ENCODE measurements at regions not wholly inside any gene's neighbourhood (a gene's known extent, or its start where the extent isn't known, plus 50 kb on each side); places are given as distances from the start of the nearest gene placed in this dataset.

DNA sequence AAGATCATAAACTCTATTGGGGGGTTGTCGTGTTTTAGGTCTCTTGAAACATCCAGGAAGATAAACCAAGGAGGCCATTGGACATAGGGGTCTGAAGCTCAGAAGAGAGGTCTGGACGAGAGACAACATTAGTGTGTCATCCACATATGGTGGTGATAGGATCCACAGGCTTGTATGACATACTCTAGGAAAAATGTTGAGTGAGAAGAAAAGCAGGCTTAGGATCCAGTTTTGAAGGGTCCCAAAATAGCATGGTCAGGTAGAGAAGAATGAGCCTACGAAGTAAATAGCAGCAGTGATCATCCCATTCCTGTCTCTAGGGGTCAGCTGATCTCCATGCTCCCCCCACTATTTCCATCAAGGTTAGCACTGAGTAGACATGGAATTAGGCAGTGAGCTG, 166.8 kb downstream of the ANKRD30B start:
- Histone ChIP-seq H3K4me3 (ENCODE audit: low read depth, low read length) (no peak overlapping the region), H3K36me3 (ENCODE audit: control insufficient read depth, insufficient read depth, low read length) (no peaks in the 10 kb centered on the region), H3K27me3 (ENCODE audit: control insufficient read depth, insufficient read depth, low read length) (no peaks in the 10 kb centered on the region)
- no peak for DNase-seq (ENCODE audit: low read depth)
- TF ChIP-seq, protein P1, sequence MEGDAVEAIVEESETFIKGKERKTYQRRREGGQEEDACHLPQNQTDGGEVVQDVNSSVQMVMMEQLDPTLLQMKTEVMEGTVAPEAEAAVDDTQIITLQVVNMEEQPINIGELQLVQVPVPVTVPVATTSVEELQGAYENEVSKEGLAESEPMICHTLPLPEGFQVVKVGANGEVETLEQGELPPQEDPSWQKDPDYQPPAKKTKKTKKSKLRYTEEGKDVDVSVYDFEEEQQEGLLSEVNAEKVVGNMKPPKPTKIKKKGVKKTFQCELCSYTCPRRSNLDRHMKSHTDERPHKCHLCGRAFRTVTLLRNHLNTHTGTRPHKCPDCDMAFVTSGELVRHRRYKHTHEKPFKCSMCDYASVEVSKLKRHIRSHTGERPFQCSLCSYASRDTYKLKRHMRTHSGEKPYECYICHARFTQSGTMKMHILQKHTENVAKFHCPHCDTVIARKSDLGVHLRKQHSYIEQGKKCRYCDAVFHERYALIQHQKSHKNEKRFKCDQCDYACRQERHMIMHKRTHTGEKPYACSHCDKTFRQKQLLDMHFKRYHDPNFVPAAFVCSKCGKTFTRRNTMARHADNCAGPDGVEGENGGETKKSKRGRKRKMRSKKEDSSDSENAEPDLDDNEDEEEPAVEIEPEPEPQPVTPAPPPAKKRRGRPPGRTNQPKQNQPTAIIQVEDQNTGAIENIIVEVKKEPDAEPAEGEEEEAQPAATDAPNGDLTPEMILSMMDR (IDR thresholded peaks at IDR 0.05; ENCODE audit: insufficient read depth, low read length, poor library complexity, severe bottlenecking): no peak

DNA sequence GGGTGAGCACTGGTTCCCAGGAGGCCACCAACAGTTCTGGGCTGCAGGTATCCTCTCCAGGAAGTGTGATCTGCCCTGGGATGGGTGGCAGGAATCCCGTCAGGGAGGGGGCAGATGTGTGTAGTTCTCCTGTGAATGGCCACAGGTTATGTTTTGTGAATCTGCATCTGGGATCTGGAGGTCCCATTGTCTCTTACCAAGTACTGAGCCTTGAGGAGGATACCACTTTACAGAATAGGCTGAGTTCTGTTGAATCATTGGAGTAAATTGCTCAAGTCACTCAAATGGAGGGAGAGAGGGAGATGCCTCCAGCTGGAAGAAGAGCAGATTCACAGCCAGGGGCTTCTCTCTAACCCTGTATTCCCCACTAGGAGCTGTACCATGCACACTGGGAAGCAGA, 168.2 kb downstream of the ANKRD30B start:
- no peak overlapping the region for H3K4me3 ChIP-seq (ENCODE audit: low read depth, low read length)
- TF ChIP-seq, protein P1 (IDR thresholded peaks at IDR 0.05; ENCODE audit: insufficient read depth, low read length, poor library complexity, severe bottlenecking): no peak
- H3K27me3 ChIP-seq (ENCODE audit: control insufficient read depth, insufficient read depth, low read length): no peaks in the 10 kb centered on the region
- no peaks in the 10 kb centered on the region for H3K36me3 ChIP-seq (ENCODE audit: control insufficient read depth, insufficient read depth, low read length)
- DNase-seq (ENCODE audit: low read depth): no peak

DNA sequence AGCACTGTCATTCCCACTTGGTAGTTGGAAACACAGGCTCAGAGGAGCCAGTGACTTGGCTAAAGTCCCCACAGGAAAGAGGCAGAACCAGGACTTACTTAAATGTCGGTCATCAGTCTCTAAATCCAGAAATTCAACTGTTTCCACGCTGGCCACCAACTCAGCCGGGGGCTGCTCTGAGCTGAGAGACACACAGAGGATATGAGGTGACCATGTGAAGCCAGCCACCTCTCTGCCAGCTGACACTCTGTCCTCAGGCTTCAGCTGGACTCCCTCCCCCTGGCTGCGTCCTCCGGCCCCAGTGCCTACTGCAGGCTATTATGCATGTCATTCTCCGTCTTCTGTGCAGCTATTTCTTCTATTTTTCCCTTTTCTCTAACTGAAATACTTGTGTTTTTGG, 168.9 kb downstream of the ANKRD30B start:
- H3K27me3 ChIP-seq (ENCODE audit: control insufficient read depth, insufficient read depth, low read length): no peaks in the 10 kb centered on the region
- no peaks in the 10 kb centered on the region for H3K36me3 ChIP-seq (ENCODE audit: control insufficient read depth, insufficient read depth, low read length)
- DNase-seq (ENCODE audit: low read depth): no peak
- H3K4me3 ChIP-seq (ENCODE audit: low read depth, low read length): no peak overlapping the region
- TF ChIP-seq, protein P1 (IDR thresholded peaks at IDR 0.05; ENCODE audit: insufficient read depth, low read length, poor library complexity, severe bottlenecking): no peak

DNA sequence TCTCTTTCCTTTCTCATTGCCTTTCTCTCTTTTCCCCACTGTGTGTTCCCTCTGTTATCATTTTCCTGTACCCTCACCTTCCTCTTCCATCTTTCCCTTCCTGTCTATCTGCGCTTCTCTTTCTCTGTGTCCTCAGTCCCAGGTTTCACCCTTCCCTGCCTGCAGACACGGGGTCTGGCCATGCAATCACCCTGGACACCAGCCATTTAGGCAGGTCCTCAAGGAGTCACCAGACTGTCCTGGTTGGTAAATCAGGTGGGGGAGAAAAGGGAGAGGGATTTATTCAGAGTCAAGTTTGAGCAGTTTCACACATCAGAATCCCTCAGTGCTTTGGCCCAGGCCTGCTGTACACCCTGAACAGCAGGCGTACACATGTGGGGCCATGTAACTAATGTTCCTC, 169.3 kb downstream of the ANKRD30B start:
- H3K27me3 ChIP-seq (ENCODE audit: control insufficient read depth, insufficient read depth, low read length): no peaks in the 10 kb centered on the region
- DNase-seq (ENCODE audit: low read depth): no peak
- TF ChIP-seq, protein P1 (IDR thresholded peaks at IDR 0.05; ENCODE audit: insufficient read depth, low read length, poor library complexity, severe bottlenecking): no peak
- no peaks in the 10 kb centered on the region for H3K36me3 ChIP-seq (ENCODE audit: control insufficient read depth, insufficient read depth, low read length)
- H3K4me3 ChIP-seq (ENCODE audit: low read depth, low read length): no peak overlapping the region

DNA sequence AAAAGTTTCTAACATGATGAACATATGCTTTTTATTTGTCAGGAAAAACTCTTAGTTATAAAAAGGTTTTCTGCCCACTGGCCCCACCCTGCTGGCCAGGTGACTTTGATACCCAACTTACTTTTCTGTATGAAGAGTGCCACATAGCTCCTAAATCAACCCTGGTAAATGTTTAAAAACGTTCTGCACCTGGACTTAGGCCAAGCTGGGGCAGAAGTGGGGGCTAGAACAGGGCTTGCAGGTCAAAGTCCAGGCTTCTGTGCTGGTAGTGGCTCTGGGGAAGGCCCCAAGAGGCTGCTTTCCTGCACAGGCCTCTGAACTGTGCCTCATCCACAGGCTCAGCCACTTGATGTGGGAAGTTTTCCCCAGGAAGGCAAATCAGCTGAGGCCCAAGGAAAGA, 171.7 kb downstream of the ANKRD30B start:
- H3K36me3 ChIP-seq (ENCODE audit: control insufficient read depth, insufficient read depth, low read length): no peaks in the 10 kb centered on the region
- no peak overlapping the region for H3K4me3 ChIP-seq (ENCODE audit: low read depth, low read length)
- TF ChIP-seq, protein P1 (IDR thresholded peaks at IDR 0.05; ENCODE audit: insufficient read depth, low read length, poor library complexity, severe bottlenecking): no peak
- DNase-seq (ENCODE audit: low read depth): no peak
- no peaks in the 10 kb centered on the region for H3K27me3 ChIP-seq (ENCODE audit: control insufficient read depth, insufficient read depth, low read length)

DNA sequence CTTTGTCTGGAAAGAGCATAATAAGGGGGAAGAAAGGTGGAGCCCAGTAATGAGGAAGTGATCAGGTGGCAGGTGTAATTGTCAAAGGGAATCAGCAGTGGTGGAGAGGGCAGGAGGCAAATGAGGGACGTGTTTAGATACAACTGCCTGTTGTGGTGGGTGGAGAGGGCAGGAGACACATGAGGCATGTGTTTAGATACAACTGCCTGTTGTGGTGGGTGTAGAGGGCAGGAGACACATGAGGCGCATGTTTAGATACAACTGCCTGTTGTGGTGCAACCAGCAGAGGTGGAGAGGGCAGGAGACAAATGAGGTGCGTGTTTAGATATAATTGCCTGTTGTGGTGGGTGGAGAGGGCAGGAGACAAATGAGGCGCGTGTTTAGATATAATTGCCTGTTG, 173.1 kb downstream of the ANKRD30B start:
- H3K36me3 ChIP-seq (ENCODE audit: control insufficient read depth, insufficient read depth, low read length): no peaks in the 10 kb centered on the region
- TF ChIP-seq, protein P1 (IDR thresholded peaks at IDR 0.05; ENCODE audit: insufficient read depth, low read length, poor library complexity, severe bottlenecking): no peak
- no peak overlapping the region for H3K4me3 ChIP-seq (ENCODE audit: low read depth, low read length)
- DNase-seq (ENCODE audit: low read depth): no peak
- no peaks in the 10 kb centered on the region for H3K27me3 ChIP-seq (ENCODE audit: control insufficient read depth, insufficient read depth, low read length)

Data from kidney epithelial cell (primary cell).